Limb (tissue), 2 donors: ENCODE measurements at regions not wholly inside any gene's neighbourhood (a gene's known extent, or its start where the extent isn't known, plus 50 kb on each side); places are given as distances from the start of the nearest gene placed in this dataset.

Source experiments
- DNase-seq, 2 donors: peaks; one replicate each; pipeline ENCODE4 v3.0.0-alpha.2; 2016; ENCODE audit errors: extremely low spot score in 2 of 2

DNA sequence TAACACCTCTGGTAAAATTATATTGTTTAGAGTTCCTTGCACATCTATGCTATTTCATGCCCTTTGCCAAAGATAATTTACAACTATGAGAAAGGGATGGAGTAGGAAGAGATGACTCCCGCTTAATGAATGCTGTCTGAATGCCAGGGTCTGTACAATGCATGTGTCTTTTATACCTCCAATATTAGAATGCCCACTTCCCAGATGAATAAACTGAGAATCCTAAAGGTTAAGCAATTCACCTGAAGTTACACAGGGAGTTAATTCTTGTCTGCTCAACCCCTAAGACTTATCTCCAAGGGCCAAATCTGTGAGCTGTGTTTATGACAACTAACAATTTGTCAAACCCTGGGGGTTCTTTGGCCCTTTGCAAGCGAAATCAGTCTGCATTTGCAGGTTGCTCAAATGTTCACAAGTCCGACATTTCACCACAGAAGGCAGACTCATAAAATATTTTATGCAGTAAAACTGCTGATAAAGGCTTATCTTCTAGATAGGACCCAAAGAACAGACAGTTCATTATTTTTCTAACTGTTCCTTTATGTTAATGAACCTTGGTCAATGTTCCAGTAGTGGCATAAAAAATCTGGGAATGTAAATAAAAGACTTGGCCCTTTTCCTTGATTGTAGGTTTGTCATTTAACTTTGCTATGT, 50.2 kb upstream of the ATP1A1 start:
- DNase-seq = no peak
